Activated naive CD4-positive, alpha-beta T cell treated with anti-CD3 and anti-CD28 coated beads, Interleukin-2, amount 50 U/mL, for 16 hours (primary cell): ENCODE measurements at regions not wholly inside any gene's neighbourhood (a gene's known extent, or its start where the extent isn't known, plus 50 kb on each side); places are given as distances from the start of the nearest gene placed in this dataset.
"Not testable (repeated sequence)": the region's sequence is repeated elsewhere in the genome, so short reads cannot be mapped to it uniquely, and the experiment has no call there.

Experiments used
- DNase-seq: peaks from one replicate; pipeline ENCODE4 v3.0.0-alpha.2; 2020

DNA sequence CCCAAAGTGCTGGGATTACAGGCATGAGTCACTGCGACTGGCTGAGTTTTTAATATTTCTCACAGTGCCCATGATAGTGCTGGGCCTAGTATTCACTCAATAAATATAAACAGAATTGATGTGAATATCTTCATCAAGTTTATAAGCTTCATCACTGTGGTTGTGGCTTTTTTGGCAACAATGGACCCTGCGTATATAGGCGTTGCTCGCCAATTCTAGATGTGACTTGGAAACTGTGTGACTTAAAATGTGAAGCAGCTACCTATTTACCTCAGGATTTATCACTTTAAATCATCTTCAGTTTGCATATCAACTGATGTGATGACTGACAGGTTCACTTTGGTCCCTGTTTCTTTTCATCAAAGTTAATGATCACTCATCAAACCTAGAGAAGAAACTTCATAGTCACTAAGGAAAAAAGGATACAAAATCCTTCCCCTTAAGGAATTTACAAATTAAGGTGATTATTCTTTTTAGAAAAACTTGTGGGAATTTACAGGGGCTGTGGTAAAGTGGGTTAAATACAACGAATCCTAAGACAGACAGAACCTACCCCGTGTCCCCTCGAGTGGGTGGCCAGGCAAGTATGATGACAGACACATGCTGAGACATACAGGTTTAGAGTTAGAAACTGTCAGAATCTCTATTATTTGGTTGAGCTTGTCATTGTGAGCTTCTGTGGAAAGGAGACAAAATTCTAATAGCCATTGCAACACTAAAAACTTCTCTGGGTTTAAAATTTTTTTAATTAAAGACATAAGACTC lies 101.3 kb downstream of the AKAP11 start:
- no peak for DNase-seq

DNA sequence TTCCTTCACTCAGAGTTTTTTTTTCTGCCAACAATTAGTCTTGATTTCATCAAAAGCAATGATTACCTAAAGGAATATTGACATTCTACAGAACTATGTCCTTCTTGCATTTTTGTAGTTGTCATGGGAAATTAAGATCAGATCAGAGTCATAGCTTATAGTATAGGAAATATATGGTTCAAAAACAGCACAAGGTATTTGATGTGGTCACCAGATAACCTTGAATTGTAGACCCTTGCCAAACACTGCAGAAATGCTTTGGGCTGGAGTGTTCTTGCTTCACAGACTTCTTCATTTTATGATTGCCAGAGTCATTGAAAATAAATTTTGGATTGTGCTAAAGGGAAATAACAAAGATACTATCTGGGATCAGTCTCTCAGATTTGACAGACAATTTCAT lies 103.7 kb downstream of the AKAP11 start:
- no peak for DNase-seq

DNA sequence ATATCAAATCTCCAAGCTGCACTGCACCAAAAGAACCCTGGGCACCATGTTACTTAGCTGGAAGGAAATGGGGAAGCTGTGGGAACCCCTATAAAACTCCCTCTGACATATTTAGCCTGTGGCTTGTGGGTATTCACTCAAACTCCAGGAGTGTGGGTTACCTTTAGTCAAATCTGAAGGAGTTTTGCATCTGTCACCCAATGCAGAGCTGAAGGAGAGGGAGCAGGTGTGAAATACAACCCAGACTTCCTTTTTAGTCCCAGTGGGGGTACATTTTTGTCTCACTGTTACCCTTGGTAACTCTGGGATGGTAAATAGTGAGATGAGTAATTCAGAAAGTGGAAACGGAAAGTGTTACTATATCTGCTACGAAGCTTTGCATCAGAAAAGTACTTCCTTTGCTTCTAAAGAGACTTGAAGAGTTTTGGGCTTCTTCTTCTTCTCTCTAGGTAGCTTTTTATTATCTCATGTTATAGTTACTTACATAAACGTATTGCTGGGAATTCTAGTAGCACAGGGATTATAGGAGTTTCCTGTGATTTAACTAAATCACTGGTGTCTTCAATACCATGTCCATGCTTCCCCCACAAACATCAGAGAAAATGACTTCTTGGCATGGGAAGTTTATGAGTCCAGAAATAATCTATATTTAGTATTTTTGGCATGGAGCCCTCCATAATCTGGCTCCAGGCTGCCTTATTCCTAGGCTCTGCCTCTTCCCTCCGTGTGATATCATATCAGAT lies 105.9 kb downstream of the AKAP11 start:
- DNase-seq, result no peak

DNA sequence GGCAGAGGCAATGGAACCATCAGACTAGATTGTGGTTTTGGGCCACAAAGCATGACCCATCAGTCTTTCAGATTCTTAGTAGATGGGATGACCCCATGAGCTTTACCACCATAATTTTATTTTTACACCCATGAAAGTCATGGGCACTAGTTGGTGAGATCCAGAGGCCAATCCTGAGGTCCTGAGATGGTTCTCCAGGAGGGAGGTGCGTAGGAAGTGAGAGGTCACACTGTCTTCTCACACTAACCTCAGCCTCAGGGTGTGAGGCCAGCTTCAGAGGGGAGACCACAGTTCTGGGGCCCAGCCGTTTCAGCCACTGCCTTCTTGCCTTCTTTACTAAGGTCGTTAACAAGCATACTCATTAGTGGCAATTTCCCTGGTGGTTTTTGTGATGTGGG lies 106.4 kb downstream of the AKAP11 start:
- no peak for DNase-seq

DNA sequence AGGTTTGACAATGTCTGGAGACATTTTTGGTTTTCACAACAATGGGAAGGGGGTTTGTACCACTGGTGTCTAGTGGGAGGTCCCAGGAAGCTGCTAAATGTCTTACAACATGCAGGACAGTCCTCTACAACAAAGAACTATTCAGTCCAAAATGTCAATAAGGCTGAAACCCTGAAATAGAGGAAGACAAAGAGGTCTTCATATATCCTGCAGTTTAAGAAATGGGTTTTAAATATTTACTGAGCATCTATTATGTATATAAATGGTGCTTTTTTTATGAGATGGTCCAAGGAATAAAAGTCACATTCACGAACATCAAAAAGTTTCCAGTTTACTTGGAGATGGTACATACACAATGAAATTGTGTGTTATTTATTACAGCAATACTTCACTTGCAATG lies 107.3 kb downstream of the AKAP11 start:
- no peak for DNase-seq

DNA sequence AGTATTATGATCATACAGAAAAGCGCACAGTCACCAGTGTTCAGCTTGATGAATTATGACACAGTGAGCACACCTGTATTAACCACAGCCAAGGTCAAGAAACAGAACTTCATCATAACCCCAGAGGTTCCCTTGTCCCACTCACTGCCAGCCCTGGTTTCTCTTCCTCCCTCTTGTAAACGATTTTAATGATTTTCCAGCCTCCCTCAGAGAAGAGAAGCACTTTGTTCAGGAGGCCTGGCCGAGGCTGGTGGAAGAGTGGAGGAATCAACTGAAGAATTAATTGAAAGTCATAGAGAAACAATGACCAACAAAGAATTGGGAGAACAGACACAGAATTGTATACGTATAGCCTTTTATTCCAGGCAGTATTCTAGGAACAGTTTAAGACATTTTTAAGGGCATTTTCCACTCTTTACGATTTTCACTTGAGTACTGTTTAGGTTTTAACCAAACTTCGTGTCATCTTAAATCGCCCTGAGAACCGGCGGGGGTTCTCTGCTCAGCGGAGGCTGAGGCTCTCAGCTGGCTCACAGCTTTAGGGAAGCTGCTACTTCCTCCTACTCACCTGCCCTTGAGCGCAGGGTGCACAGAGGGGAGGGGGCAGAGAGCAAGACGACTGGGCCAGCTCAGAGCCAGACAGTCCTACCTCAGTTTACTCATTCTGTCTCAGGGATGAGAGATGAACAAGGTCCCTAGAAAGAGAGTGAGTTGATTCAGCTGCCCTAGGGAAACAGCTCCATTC lies 108.6 kb downstream of the AKAP11 start:
- no peak for DNase-seq

DNA sequence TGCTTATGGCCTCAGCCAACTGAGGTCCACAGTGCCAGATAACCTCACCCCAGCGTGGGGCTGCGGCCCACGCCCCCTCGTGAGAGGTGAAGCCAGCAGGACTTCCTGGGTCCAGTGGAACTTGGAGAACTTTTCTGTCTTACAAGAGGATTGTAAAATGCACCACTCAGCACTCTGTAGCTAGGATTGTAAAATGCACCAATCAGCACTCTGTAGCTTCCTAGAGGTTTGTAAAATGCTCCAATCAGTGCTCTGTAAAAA lies 109.1 kb downstream of the AKAP11 start:
- DNase-seq, result no peak

DNA sequence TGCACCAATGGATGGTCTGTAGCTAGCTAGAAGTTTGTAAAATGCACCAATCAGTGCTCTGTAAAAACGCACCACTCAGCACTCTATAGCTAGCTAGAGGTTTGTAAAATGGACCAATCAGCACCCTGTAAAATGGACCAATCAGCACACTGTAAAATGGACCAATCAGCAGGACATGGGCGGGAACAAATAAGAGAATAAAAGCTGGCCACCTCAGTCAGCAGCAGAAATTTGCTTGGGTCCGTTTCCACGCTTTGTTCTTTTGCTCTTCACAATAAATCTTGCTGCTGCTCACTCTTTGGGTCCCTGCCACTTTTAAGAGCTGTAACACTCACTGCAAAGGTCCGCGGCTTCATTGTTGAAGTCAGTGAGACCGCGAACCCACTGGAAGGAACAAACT lies 109.5 kb downstream of the AKAP11 start:
- not testable (repeated sequence) for DNase-seq

DNA sequence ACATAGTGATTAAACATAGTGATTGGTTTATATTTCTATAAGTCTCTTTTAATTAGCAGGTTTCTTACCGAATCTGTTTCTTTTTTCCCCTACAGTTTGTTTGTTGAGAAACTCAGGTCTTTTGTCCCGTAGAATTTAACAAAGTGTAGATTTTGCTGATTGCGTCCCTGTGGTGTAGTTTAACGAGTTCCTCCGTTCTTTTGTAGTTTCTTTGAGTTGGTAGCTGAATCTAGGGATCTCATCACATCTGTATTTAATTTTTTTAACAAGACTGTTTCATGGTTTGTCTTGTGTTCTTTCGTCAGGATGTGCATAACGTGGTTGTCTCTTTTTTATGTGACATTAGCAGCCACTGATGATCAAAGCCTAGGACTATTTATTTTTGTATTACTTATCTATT lies 111.1 kb downstream of the AKAP11 start:
- DNase-seq, result no peak

DNA sequence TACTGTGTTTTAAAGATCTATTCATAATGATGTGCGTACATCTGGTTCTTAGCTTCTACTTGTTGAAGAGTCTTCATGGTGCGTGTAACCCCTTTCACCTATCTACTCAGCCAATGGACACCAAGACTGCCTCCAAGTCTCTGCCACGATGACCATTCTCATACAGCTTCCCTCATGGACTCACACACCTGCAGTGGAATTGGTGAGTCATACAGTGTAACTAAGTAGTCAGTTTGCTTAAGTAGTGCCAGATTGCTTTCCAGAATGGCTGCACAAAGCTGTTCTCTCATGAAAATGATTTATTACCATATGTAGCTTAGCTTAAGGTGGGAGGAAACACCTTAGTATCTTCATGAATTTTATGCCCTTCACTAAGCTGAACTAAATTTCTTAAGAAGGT lies 112.3 kb downstream of the AKAP11 start:
- DNase-seq, result no peak

DNA sequence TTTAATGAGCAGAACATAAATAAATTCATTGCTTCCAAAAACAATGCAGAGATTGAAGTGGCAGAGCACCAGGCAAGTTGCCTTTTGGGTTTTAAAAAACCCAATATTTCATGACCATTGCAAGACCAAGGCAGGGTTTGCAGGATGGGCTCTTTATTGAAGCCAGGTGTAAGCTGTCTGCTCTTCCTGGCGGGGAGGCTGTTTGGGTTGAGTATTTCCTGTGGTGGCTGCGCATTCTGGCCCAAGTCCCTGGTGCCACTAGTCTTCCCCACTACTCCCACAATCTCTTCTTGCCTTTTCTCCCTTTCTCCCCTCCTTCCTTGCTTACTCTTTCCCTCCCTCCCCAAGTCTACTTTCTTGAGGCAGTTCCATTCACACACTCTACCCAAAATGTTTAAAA lies 116.4 kb downstream of the AKAP11 start:
- DNase-seq, result no peak

DNA sequence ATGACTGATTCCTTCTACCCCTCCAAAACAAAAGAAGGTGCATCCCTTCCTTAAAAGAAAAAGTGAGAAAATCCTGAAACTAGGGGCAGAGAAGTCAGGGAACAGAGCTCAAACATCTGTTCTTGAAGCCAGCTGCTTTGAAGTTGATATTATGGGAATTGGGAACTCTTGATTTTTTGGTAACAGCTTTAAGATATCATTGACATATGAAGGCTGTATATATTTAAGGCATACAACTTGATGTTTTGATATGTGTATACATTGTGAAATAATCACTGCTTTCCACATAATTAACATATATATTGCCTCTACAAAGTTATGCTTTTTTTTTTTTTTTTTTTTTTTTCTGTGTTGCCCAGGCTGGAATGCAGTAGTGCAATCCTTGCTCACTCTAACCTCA lies 117.1 kb downstream of the AKAP11 start:
- DNase-seq, result no peak

DNA sequence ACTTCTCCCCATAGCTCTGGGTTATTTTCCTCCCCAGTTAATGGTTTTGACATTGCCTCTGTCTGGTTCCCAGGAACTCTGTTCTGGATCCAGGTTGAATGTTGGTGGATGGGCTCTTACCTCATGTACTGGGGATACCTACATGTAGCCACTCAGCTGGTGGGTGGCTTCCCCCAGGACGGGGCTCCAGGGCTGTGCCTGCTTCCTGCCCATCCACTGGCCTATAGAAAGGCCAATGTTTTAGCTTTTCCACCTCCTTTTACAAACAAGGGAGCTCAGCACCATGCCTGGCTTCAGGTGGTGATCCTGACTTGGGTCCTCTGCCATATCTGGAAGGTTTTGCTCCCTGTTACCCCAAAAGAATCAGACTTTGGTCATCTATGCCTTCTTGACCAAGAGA lies 120.2 kb downstream of the AKAP11 start:
- DNase-seq, result no peak

DNA sequence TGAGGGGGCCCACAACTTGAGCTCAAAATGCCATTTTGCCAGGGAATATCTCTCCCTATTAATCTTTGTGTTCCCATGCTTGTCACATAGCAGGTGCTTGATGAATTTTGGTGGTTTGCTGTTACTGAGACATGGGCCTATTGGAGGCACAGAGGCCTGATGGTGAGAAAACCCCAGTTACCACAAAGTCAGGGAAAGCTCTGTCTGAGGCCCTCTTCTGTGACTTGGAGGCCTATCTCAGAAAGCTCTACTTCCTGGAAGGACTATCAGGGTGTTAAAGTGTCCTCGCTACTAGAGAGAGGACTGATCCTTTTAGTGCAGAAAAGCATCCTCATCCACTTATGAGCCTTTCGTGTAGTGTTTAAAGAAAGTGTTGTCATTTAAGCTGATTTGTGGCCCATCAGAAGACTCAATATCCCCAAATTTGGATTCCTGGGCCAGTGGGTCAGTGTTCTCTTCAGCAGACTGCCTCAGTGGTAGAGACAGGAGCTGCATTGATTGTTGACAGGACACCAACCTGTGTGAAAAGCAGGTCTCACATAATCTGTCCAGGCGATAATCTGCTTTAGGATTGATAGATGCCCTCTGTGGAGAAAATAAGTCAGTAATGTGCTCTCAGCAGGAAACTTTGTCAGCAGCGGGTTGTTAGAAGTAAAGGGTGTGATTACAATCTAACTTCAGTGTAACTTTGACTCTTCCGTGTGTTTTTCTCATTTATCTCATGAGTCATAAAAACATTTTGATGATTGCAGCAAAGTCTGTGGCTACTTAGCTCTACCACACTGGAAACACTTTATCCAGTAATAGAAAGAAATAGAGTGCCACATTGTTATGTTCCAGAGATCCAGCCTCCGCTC lies 121.0 kb downstream of the AKAP11 start:
- DNase-seq, result no peak

DNA sequence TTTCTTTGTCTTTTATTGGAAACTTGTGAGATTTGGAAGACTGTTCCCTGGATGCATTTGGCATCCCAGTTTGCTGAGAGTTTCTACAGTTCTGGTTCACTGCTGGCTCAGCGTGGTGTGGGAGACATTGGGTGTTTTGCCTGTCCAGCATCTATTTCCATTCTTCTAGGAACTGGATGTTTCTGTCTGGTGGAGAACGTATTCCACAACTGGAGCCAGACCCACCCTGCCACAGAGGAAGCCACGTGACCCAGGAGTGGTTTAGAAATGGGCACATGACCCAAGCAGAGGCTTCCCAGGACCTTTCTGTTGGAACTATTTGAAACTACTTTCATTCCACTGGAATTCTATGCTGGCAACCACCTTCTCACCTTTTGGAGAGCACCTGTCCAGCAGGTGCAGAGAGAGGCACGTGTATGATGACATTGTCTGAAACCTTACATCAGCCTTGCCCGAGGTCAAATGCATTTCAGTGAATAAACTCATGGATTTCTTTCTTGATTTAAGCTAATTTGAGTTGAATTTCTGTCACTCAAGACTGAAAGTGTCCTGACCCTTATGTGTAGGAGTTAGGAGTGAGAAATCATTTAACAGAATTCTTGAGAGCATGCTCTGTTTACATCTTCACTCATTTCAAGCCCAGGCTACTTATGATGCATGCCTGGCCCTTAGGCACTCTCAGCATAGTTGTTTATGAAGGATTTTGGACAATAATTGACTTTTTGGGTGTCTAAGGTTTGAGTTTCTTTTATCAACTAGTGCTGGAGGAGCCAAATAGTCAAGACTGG lies 121.8 kb downstream of the AKAP11 start:
- no peak for DNase-seq

DNA sequence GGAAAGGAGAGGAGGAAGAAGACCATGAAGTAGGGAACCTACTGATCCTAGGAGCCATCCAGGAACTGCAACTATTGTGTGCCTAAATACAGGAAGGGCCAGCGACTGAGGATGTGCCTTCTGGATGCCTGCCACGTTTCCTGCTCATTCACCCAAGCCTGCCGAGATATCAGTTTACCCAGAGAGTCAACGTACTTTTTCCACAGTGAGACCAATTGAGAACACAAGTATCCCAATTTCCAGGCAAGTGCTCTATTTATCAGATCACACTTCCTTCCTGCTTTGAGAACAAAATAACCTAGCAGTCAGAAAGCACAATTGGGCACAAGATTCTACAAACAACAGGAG lies 122.4 kb downstream of the AKAP11 start:
- DNase-seq, result no peak

DNA sequence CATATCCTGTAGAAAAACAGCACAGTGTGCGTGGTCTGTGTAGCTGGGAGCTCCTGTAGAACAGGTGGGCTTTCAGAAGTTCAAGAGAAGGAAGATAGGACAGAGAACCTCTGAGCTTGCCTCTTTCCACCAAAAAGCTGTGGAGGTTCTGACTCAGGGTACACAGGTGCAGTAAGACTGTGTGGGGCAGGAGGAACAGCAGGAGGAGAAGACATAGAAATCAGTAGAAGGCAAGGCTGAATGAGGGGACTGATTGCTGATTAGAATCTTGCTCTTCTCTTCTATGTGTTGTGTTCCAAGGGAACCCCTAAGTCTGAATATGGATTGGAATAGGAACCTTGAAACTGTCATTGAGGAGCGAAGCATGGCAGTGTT lies 122.7 kb downstream of the AKAP11 start:
- no peak for DNase-seq

DNA sequence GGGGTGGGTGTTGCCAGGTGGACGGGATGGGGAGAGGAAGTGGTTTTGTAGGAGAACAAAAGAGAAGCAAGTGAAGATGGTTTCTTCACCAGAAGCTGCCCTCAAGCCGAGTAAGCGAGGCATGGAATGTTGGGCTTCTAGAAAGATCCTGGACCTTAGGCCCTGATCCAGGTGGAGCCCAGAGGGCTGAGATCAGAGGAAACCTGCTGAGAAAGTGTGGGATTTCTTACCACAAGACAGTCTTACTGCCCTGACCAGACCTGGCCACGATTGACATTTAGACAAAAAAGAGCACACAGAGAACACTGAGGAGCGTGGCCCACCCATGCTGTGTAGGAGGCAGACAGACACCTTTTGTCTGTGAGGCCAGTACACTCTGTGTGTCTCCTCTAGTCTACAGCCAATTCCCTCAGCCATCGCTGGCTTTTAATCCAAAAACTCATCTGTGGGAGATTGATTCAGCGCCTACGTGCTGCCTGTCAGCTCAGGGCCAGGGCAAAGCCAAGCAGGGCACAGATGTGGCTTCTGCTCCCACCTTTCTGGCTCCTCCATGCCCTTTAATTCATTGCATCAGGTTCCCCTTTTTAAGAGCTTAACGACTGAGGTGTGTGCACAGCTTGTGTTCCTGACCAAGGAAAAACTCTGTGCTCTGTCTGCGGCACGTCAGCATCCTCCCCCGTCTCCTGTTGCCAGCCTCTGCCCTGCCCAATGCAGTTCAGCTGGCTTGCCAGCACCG lies 123.3 kb downstream of the AKAP11 start:
- DNase-seq, result no peak

DNA sequence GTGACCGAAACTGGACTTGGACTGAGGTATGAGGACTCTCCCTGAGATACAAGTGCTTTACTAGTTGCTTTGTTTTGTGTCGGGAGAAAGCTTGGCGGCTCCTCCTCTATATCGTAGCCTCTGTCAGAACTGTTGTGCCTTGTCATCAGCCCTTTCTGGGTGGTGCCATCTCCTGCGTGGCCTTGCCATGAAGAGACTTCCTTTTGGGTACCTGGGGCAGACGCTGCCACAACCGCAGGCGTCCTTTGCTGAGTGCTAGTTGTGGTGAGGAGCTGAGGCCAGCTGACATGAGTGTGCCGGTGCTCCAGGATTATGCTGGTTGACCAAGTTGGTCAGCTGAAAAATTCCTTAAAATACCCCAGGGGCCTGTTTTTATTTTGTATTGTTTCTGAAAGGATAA lies 124.5 kb downstream of the AKAP11 start:
- DNase-seq, result no peak

DNA sequence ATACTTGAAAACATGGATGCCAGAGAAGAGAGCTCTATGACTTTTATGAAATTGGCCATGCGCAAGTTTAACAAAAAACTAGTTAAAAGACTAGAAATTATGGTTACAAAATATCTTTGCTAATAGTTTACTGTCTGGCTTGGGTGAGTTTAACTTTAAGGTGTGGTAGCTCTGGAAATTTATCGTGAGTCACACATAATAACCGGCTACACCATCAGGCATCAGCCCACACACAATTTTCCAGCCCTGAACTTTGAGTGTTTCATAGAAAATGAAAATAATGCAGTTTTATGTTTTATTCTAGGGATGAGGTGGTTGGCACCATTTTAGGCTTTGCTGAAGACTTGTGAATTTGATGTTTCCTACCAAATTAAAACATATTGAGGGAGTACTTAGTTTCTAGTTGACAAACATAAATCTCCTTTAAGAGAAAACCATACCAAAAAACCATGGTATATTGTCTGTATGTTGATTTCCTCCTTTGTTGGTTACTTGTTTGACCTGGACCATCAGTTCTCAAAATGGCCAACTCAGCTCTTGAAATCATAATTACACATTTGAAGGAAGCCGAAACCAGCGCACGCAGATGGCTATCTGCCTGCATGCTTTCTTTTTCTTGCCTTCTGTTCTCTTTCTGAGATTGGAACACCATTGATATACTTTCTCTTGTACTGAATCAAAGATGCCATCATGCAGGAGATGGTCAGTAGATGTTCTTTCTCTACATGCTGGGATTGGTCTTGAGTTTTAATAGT lies 125.1 kb downstream of the AKAP11 start:
- DNase-seq, result no peak

DNA sequence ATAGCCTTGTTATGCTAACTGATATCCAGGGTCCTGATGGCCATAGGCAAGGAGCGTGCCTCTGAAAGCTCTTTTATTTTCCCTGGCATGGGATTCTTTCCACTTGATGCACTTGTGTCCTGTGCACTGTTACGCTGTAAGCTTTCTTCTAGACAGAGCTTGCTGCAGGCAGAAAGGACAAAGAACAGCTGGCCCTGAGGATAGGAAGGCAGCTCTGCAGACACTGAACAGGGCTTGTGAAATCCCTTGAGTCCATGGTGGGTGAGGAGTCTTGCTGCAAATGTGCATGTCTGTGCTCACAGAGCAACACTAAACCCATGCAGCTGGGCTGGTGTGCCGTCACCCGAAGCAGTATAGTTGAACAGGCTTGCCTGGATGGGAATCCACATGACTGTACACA lies 126.6 kb downstream of the AKAP11 start:
- DNase-seq, result no peak
